Ascending aorta (tissue), 2 donors: ENCODE measurements at regions not wholly inside any gene's neighbourhood (a gene's known extent, or its start where the extent isn't known, plus 50 kb on each side); places are given as distances from the start of the nearest gene placed in this dataset.

ENCODE experiments used
- DNase-seq, 2 donors: peaks; one replicate each; pipeline ENCODE4 v3.0.0-alpha.2; 2019; ENCODE audit warnings: low spot score in 2 of 2
- H3K27ac ChIP-seq, 2 donors: fragments of 200-600 bp; sonication (generic); one replicate each; pipeline ENCODE4 v1.5.1; 2016 to 2017; ENCODE audit warnings: mild to moderate bottlenecking in 1 of 2
- H3K27me3 ChIP-seq: fragments of 200-600 bp; sonication (generic); one replicate; pipeline ENCODE4 v1.5.1; 2017
- H3K36me3 ChIP-seq, 2 donors: fragments of 200-600 bp; sonication (generic); one replicate each; pipeline ENCODE4 v1.5.1; 2016
- H3K4me1 ChIP-seq, 2 donors: fragments of 200-600 bp; sonication (generic); one replicate each; pipeline ENCODE4 v1.5.1; 2016 to 2017; ENCODE audit warnings: mild to moderate bottlenecking in 1 of 2
- H3K4me3 ChIP-seq, 2 donors: fragments of 200-600 bp; sonication (generic); one replicate each; pipeline ENCODE4 v1.5.1; 2016 to 2017; ENCODE audit warnings: mild to moderate bottlenecking in 1 of 2
- H3K9me3 ChIP-seq, 2 donors: fragments of 200-600 bp; sonication (generic); one replicate each; pipeline ENCODE4 v1.5.1; 2016
- CTCF ChIP-seq, 3 experiments: fragments of 200-600 bp in 2 of 3; fragments of 450-650 bp in 1 of 3; sonication (generic) in 2 of 3; IDR thresholded peaks; one replicate each; pipeline ENCODE4 v1.5.1; 2016 to 2019; ENCODE audit warnings: antibody characterized with exemption in 3 of 3, mild to moderate bottlenecking in 1 of 3, moderate library complexity in 1 of 3
- intact Hi-C: fragments of 100-400 bp; cut with DNase I; formaldehyde crosslinking; loops from one replicate; pipeline ENCODE4 v1.15.1; 2023

GRCh38 chr4:140271553-140271952, 101.9 kb upstream of the SCOC start:
- Histone ChIP-seq H3K27ac (no peak overlapping the region), H3K36me3 (no peaks in the 10 kb centered on the region), H3K9me3 (no peaks in the 10 kb centered on the region), H3K4me3 (no peak overlapping the region), H3K27me3 (no peaks in the 10 kb centered on the region), H3K4me1 (no peaks in the 10 kb centered on the region)
- intact Hi-C loops: no loop called here
- no peak for TF ChIP-seq CTCF (IDR thresholded peaks at IDR 0.05)
- DNase-seq: no peak

- H3K4me1 ChIP-seq: no peaks in the 10 kb centered on the region
Observed at GRCh38 chr4:140269369-140269768, 104.1 kb upstream of the SCOC start.

DNA sequence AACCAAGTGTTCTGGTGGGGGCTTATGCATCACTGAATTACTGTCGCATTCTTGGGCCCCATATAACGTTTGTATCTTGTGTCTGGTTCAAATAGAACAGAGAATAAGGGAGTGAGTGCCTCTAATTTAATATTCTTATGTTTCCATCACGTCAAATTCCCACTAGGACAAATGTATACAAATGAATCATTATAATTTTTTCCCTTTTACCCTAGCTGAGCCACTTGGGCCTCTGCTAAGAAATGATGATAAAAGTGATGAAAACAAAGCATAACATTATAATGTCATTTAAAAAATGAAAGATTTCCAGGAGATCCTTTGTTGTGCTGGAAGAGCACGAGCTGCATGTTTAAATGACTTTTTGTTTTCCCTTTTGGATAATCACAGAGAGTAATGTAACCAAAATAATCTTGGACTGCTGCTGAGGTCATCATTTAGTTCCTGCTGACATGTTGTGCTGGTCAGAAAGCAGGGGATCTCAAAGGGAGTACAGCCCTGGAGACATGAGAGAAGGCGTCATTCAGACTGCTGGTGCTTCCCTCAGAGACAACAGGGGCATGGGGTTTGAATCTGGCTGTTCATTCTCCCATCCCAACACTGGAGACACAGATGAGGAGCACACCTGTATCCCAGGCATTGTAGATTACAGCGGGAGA, 105.1 kb upstream of the SCOC start:
- DNase-seq: no peak
- Histone ChIP-seq H3K4me3 (no peak overlapping the region), H3K36me3 (no peaks in the 10 kb centered on the region), H3K9me3 (no peaks in the 10 kb centered on the region), H3K27me3 (no peaks in the 10 kb centered on the region), H3K4me1 (no peaks in the 10 kb centered on the region), H3K27ac (no peak overlapping the region)
- TF ChIP-seq CTCF (IDR thresholded peaks at IDR 0.05): no peak
- intact Hi-C loops: no loop called here

More at GRCh38 chr4:140269369-140269768, 104.1 kb upstream of the SCOC start:
- Histone ChIP-seq H3K4me3 (no peak overlapping the region), H3K36me3 (no peaks in the 10 kb centered on the region), H3K27me3 (no peaks in the 10 kb centered on the region), H3K27ac (no peak overlapping the region), H3K9me3 (no peaks in the 10 kb centered on the region)
- no peak for DNase-seq
- TF ChIP-seq CTCF (IDR thresholded peaks at IDR 0.05): no peak
- intact Hi-C loops: no loop called here

GRCh38 chr4:140267576-140267975, 105.9 kb upstream of the SCOC start:
- H3K27ac ChIP-seq: no peak overlapping the region
- no peak for TF ChIP-seq CTCF (IDR thresholded peaks at IDR 0.05)
- intact Hi-C loops: no loop called here

DNA sequence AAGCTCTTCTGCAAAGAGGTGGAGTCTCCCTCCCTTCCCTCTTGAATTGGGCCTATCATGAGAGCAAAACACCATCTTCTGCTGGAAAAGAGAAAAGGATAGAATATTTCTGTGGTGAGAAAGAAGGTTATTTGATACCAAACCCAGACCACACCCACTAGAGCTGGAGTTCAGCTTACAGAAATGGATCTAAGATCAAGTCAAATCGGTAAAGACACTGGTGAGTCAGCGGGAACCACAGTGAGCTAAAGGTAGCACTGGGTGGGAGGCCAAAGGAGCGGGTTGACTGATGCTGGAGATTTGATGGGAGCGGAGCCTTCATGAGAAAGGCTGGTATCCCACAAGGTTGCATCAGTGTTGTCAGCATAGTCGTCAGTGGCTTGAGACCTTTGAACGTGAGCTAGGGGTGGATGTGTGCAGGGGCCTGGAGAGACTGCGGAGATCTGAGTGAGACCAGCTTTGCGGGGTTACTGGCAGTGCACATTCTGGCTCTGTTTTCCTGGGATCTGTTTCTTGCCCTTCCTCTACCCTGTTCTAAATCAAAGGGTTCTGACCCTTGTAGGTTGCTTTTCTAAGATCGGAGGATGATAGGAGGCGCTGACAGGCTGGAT, 106.4 kb upstream of the SCOC start:
- Histone ChIP-seq H3K4me3 (no peak overlapping the region), H3K27ac (no peak overlapping the region), H3K27me3 (no peaks in the 10 kb centered on the region), H3K4me1 (no peaks in the 10 kb centered on the region), H3K9me3 (no peaks in the 10 kb centered on the region), H3K36me3 (no peaks in the 10 kb centered on the region)
- no peak for TF ChIP-seq CTCF (IDR thresholded peaks at IDR 0.05)
- DNase-seq: no peak
- intact Hi-C loops: no loop called here

More at GRCh38 chr4:140267576-140267975, 105.9 kb upstream of the SCOC start:
- no peak for DNase-seq
- H3K4me3 ChIP-seq: no peak overlapping the region
- no peaks in the 10 kb centered on the region for H3K36me3 ChIP-seq
- H3K4me1 ChIP-seq: no peaks in the 10 kb centered on the region
- no peaks in the 10 kb centered on the region for H3K9me3 ChIP-seq
- no peaks in the 10 kb centered on the region for H3K27me3 ChIP-seq
